Amniotic epithelial cell (primary cell): ENCODE measurements at regions not wholly inside any gene's neighbourhood (a gene's known extent, or its start where the extent isn't known, plus 50 kb on each side); places are given as distances from the start of the nearest gene placed in this dataset.
"Not testable (repeated sequence)": the region's sequence is repeated elsewhere in the genome, so short reads cannot be mapped to it uniquely, and the experiment has no call there.

Experiments used
- DNase-seq: peaks from one replicate; pipeline ENCODE4 v3.0.0-alpha.2; 2010; ENCODE audit warnings: low read depth

DNA sequence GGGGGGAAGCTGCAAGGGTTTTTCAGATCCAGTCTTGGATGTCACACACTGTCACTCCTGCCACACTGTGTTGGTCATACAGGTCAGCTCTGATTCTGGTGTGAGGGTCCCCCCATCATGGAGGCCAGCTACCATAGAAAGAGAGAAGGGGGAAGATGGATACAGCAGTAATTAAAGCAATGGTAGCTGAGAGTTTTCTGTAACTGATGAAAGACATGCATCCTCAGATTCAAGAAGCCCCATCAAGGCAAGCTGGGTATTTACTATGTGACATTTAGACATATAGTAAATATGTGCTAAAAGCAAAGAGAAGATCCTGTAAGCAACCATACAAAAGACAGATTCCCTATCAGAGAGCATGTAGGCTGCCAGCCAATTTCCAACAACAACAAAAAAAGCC is 110.9 kb upstream of the COL5A1 start:
- no peak for DNase-seq

DNA sequence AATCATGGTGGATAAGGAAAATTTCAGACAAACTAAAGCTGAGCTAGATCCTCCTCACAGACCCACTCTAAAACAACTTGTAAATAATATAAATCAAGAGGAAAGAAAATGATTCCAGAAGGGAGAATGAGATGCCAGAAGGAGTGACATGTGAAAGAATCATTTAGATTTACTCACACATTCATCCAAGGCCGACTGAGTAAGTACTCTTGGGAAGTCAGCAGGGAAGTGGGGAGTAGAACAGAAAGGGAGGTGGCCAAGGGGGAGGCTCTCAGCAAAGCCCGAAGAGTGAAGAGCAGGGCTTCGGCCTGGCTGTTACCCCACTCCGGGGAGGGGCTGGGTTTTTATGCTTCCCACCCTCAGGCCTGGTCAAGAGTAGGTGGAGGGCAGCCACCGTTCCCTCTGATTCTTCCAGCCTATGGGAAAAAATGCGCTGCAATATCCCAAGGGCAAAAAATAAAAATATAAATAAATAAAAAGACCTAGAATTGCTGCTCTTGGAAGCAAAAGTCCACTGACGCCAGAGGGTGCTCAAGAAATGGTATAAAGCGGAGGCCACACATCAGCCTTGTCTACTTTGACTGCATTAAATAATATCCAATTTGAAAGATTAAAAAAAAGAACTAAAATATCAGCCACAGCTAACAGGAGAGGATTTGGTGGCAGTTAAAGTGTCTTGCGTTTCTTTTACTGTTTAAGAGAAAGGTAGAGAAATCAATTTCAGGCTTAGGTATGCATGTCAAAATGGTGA is 110.2 kb upstream of the COL5A1 start:
- DNase-seq = peak; percentile 76

DNA sequence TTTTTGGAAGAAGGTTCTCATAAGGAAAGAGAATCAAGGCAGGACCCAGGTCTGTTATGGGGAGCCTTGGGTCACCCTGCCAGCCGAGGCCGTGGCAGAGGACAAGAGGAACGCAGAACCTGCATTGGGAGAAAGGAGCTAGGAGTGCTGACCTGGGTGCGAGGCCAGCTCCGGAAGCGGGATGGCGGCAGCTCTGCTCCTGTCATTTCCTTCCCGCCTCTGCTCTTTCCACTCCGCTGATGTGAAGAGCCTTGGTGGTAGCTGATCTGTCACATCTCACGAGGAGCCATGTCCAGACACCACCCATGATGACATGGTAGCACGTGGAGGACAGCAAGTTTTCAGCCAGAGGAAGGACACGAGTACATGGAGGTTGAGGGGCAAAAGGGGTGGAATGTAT is 109.5 kb upstream of the COL5A1 start:
- no peak for DNase-seq

DNA sequence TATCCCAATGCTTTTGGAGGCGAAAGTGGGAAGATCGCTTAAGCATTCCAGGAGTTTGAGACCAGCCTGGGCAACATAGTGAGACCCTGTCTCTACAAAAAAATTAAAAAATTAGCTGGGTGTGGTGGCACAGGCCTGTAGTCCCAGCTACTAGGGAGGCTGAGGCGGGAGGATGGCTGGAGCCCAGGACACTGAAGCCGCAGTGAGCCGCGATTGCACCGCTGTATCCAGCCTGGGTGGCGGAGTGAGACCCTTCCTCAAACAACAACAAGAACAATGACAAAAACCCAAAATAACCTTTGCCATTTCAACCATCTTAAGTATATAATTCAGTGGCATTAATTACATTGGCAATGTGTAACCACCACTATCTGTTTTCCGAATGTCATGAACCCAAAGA is 108.9 kb upstream of the COL5A1 start:
- DNase-seq = not testable (repeated sequence)

DNA sequence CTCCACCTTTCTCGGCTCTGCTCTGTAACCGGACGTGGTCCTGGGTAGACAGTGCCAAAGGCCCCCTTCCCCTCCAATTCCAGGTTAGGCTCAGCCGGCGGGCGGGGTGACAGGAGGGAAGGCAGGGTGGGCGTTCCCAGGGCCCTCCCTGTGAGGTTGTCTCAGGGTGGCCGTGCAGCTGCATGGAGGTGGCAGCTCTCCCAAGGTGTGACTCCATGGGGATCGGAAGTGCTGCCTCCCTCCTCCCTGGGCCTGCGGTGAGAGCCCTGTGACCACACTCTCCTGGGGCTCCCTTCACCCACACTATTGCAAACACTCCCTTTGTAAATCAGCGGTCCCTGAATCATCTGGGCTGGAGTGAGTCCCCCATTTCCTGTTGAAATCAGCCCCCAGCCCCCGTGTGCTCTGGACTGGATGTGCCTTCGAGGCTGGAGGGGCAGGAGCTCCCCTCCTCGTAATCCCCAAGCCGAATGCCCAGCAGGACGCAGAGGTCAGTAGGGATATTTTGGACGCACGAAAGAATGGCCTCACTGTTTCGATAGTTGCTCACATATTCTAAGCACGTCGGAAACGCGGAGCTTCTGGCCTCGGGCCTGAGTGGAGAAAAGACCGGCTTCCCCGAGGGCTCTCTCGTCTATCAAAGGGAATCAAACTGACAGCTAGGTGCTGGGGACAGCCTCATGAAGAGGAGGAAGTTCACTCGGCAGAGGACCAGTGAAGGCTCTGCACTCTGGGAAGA is 107.6 kb upstream of the COL5A1 start:
- peak; percentile 52 for DNase-seq

DNA sequence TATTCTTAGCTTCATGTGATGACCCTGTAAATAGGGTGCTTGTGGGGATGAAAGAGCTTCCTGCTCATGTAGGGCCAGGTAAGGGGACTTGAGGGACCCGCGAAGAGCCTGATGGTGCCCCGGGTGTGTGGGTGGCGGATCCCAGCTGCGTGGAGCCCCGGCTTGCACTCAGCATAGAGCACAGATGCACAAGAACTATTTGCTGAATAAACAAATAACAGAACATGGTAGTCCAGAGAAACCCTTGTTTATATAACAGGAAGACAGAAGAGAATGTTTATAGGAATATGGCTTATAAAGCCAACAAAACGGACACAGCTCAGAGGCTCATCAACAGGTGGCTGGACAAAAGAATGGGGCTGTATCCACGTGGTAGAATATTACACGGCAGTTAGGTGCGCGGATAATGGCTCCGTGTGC is 106.9 kb upstream of the COL5A1 start:
- DNase-seq = peak; percentile 53

DNA sequence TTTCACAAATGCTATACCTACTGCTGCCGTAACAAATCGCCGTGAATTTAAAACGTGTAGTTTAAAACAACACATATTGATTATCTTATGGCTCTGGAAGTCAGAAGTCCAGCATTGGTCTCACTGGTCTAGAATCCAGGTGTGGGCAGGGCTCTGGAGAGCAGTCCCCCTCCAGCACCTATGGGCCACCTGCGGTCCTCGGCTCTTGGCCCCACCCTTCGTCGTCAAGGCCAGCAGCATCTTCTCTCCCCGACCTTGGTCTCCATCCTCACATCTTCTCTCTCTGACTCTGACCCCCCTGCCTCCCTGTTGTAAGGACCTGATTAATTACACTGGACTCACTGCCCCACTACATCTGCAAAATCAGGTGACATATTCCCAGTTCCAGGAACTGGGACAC is 106.4 kb upstream of the COL5A1 start:
- DNase-seq = no peak

DNA sequence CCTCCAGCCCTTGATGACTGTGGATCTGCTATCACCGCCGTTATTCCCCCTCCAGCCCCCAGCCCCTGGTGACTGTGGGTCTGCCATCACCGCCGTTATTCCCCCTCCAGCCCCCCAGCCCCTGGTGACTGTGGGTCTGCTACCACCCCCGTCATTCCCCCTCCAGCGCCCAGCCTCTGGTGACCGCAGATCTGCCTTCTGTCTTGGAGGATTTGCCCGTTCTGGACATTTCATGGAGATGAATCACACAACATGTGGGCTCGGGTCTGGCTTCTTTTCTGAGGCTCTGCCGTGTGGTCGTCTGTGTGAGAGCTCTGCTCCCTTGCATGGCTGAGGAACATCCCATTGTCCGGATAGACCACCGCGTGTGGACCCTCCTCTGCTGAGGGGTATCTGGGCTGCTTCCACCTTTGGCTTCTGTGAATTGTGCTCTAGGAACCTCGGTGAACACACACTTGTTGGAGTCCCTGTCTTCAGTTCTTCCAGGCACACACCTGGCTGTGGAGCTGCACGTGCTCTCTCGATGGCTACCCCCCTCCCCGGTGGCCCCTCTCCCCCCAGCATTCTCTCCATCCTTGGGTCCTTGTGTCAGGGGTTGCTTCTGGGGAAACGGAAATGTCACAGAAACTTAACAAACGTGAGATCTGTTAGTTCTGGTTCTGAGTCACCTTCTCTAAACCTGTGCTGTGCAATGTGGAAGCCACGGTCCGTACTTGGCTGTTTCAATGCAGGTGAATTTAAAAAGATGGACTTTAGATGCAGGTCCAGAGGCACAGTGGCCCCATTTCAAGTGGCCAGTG is 105.3 kb upstream of the COL5A1 start:
- DNase-seq = peak; percentile 89

DNA sequence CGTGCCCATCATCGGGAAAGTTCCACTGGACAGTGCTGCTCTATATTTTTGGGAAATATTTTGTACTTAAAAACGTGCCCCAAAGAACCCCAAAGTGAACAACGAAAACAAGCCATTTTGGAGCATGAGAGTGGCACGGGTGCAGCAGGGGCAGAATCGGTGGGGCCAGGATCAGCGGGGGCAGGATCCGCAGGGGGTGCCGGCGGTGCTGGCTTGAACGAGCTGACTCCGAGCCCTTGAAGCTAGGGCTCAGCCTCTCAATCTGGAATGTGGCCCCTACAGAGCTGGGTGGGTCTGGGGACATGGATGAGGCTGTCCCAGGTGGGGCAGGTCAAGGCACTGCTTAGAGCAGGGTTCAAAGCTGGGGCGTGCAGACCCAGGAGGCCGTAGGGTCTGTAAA is 104.7 kb upstream of the COL5A1 start:
- DNase-seq = no peak

DNA sequence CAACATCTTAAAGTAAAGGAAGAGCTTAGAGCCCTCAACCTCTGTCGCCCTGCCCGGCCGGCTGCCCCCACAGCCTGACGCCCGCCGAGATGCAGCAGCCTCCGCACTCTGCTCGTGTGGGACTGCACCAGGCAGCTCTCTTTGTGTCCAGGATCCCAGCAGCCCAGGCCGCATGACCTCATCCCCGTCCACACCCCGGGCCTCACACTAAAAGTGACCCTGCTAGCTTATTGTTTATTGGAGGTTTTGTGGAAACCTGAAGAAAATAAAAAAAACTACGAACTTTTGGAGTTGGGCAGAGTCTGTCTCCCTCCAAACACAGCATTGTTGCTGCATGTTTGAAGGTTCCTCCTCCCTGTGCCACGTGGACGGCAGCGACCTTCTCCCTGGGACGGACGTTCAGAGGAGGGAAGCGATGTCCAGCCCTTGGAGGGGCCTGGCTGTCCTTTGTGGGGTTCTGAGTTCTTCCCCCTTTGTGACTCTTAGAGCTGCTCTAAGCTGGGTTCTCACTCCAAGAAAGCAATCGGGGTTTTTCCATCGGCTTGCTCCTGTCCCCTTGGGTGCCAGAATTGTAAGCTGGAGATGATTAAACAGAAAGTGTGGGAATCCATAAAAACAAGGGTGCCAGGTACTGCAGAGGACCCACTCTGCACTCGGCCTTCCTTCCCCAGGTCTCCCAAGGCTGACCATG is 103.5 kb upstream of the COL5A1 start:
- DNase-seq = peak; percentile 20

DNA sequence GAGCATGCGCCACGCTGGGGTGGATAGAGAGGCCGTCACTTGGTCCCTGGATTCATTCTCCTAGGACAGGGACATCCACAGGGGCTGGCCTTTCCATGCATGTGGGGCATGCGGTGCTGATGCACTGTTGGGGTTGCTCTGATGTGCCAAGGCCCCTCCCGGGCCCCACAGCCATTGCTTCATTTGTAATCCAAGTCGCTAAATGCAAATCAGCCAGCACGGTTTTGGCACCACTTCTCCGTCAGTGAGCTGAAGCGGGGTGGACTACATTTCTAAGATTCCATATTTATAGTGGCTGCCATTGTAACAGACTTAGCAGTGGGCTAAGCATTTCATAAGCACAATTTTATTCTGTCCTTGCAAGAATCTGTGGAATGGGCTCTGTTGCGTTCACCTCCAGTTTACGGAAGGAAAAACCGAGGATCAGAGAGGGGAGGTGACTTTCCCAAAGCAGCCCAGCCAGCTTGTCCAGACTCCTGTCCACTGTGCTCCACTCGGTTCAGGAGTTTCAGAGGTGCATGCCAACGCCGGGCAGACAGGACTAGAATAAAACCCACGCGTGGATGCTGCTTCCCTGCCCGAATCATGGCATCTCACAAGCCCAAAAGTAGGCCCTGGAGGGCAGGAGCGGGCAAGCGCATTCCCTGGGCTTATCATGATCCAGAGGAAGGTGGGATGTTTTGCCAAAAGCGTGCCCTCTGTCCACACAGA is 102.6 kb upstream of the COL5A1 start:
- DNase-seq = peak; percentile 56

DNA sequence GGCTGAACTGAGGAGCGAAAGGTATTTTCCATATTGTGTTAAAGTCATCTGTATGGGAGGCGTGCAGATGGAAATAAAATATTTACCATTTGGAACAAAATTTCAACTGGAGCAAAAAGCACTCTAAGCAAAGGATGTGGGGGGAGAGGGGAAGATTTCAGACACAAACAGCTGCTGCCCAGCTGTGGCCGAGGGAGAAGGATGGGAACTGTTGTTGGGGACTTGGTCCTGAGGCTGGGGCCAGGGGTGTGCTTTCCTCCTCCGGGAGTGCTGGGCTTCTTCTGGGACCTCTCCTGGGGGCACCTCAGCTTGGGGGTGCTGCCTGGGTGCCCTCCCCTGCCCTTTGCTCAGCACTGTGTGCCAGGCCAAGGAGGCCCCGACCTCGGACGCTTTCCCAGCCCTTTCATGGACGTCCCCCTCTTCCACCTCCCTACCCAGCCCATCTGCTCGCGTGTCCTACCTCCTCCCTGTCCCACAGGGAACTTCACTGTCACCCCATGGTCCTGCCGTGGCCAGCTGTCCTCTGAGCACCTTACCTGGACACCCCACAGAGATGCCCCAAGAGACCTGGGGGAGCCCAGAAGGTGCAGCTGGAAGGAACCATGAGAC is 101.9 kb upstream of the COL5A1 start:
- DNase-seq = no peak

DNA sequence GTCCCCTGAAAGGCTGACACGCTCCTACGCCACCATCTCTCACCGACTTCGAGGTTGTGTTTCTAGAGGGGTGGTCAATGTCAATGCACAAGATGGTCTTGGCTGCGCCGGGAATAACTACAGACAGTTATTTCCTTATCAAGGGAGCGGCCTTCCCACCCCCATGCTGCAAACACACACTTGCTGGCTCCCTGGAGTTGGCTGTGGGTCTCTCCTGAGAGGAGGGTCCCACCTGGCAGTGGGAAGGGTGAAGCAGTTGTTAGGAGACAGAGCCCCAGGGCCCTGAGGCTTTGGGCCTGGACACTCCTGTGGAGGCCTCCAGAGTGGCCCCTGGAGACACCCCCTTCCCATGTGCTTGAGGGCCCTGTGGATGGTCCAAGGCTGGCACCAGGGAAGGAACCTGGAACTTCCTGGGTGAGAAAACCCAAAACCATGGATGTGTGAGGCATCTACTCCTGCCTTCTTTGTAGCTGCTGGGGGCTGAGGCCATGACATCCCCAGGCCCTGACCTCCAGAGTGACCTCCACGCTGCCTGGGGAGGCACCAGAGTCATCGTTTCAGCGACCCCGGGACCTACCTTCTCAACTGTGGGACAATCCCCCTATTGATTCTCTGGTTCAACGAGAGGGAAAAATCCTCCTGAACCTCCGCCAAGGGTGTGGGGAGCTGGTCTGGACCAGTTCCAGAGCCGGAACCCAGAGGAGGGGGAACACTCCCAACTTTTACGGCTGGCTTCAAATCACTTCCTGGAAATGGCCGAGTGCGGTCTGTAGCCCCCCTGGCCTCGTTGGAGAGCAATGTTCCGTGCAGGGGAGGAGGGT is 101.1 kb upstream of the COL5A1 start:
- DNase-seq = no peak

DNA sequence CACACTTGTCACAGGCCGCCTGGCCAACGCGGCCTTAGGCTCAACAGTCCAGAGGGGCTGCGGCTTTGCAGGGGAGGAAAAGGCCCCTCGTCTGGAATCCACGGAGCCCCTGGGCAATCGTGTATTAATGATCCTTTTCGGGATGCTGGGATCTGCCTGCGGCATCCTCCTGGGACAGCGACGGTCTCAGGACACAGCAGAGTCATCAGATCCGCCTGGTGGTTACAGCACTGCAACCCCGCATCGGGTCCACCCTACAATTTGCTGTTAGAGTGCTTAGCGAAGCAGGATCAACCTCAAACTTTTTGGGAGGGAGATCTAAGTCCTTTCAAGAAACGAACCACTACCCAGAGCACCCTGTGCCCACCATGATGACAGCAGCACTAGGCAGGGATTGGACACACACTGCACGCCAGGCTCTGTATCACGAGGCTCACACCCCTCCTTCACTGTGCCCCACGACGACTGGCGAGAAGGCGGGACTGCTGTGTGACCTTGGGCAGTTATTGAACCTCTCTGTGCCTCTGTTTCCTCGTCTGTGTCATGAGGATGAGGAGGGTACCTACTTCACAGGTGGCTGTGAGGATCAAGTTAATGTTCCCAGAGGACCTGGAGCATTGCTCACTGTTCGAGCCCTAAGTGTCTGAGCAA is 100.4 kb upstream of the COL5A1 start:
- DNase-seq = no peak

DNA sequence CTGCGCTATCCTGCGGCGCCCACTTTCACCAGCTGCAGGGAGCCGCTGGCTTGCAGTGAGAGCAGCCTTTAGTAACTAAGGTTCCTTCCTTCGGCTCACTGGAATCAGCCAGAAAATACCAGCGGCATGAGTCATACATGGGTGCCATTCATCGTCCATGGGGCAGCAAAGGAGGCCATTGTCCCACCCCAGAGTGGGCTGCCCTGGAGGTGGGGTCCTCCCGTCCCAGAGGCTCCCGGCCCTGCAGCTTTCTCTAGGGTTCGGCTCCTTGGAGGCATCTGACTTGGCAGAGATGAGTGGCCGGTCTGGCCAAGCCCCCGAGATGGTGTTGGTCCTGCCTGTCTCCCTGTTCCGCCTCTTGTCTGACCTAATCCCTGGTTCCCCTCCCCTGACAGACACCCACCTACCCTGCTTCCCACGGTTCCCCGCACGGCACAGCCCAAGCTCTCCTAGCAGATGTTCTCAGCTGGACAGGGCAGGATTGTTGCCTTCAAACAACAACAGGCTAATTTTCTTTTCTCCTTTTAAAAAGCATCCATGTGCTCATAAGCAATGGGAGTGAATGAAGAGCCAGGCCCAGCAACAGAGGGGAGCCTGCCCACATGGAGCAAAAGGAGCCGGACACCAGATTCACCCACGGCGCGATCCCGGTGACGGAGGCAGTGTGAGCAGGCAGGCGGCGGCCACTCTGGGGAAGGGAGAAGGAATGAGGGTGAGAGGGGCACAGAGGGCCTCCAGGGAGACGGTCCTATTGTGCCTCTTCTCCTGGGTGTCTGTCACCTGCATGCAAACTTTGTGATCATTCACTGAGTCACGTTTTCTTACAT is 97.0 kb upstream of the COL5A1 start:
- peak; percentile 72 for DNase-seq

DNA sequence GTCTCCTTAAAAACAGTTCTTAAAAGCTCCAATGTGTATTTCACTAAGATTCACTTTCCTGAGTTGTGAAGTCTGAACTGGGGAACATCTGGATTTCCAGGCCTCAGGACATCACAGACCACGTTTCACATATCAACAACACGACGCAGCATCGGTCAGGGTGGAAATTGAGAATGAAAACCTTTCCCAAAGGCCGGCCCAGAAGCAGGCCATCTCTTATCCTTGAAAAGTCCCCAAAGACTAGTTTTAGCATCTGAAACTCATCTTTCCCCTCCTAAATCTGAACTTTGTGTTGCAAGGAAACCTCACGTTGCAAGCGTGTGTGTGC is 96.4 kb upstream of the COL5A1 start:
- peak; percentile 22 for DNase-seq

DNA sequence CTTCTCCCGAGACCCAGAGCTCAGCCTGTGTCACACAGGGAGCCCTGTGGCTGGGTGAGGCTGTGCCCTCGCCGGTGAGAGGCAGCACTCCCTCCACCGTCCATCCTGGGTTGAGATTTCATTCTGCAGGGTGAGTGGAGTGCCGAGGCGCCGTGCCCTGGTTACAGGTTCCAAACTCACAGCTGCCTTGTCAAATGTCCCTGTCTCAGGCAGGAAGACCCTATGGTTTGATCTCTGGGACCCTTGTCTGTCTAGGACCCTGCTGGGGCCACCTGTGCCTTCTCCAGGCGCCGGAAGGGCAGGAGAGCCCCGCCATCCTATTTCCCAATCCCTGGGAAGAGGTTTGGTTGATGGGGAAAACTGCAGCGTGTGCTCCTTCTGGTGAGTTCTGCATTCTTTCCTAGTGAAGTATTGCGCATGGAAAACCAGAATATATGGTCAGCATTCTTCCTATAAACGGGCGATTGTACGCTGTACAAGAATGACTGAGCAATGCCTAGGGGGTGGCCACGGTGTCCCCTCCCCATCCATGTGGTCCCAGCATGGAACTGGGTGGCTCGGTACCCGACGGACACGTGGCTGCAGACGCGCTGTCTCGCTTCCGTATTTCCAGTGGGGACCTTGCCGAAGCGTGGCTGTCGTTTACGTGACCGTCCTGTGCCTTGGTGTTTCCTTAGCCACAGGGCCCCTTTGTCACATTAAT is 95.9 kb upstream of the COL5A1 start:
- peak; percentile 90 for DNase-seq

DNA sequence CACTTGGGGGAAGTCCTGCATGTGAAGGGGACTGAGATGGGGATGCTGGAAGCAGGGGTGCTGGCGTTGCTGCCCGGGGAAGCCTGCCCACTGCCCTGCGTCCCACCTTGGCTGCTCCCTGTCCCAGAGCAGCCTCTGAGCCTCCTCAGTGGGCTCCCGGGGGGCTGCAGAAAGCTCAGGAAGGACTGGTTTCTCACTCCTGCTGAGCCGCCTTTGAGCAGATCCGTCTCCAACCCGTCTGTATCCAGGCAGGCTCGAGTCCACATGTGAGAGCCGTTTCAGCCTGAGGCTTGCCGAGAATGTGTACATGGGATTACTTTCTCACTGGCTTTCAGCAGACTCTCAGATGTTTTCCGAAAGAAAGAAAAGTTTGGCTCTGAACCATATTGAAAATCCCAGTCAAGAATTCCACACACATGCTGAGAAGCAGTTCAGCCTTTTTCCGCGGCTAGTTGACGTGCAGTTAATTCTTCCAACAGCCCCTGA is 95.3 kb upstream of the COL5A1 start:
- DNase-seq = peak; percentile 75
